C4-2B (cell line): ENCODE measurements at regions not wholly inside any gene's neighbourhood (a gene's known extent, or its start where the extent isn't known, plus 50 kb on each side); places are given as distances from the start of the nearest gene placed in this dataset.

Source experiments
- ZFX ChIP-seq: fragments of 450-650 bp; IDR thresholded peaks from 2 replicates; pipeline ENCODE4 v1.6.1; 2017
- TF ChIP-seq, protein P1 (sequence below): fragments of 450-650 bp; conservative IDR thresholded peaks from 2 replicates; pipeline ENCODE4 v1.5.1; 2017; ENCODE audit warnings: mild to moderate bottlenecking

DNA sequence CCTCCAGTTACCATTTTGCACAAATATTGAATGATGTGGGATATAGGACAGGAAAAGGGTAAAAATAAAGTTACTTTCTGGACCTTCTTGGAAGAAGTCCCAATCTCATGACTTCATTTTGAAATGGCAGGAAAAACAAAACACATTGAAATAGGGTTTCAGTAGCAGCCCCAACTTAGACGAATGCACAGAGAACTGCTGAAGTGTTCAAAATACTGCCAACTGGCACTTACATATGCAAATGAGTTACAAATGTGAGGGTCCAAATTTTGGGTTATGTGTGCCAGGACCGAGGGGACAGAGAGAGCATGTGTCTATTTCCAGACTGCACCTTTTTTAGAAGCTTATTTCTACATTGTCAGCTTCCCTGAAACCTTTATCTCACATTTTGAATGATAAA, 112.9 kb upstream of the CCDC68 start:
- TF ChIP-seq, protein P1, sequence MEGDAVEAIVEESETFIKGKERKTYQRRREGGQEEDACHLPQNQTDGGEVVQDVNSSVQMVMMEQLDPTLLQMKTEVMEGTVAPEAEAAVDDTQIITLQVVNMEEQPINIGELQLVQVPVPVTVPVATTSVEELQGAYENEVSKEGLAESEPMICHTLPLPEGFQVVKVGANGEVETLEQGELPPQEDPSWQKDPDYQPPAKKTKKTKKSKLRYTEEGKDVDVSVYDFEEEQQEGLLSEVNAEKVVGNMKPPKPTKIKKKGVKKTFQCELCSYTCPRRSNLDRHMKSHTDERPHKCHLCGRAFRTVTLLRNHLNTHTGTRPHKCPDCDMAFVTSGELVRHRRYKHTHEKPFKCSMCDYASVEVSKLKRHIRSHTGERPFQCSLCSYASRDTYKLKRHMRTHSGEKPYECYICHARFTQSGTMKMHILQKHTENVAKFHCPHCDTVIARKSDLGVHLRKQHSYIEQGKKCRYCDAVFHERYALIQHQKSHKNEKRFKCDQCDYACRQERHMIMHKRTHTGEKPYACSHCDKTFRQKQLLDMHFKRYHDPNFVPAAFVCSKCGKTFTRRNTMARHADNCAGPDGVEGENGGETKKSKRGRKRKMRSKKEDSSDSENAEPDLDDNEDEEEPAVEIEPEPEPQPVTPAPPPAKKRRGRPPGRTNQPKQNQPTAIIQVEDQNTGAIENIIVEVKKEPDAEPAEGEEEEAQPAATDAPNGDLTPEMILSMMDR, result no peak
- no peak for TF ChIP-seq ZFX
